Gastrocnemius medialis (tissue), 4 donors: ENCODE measurements at regions not wholly inside any gene's neighbourhood (a gene's known extent, or its start where the extent isn't known, plus 50 kb on each side); places are given as distances from the start of the nearest gene placed in this dataset.

Experiments
- ATAC-seq, 2 donors: fragments of 150-250 bp; one replicate each; pipeline ENCODE4 v1.9.1; 2016
- DNase-seq, 2 donors: peaks; one replicate each; pipeline ENCODE4 v3.0.0-alpha.2; 2019
- H3K27ac ChIP-seq, 4 donors: fragments of 200-600 bp; sonication (generic); 1 replicate in 1 of 4; 2 replicates in 3 of 4; pipeline ENCODE4 v1.5.1; 2016 to 2018; ENCODE audit warnings: mild to moderate bottlenecking in 2 of 4, moderate library complexity in 1 of 4
- H3K27me3 ChIP-seq, 3 donors: fragments of 200-600 bp; sonication (generic) in 2 of 3; 1 replicate in 1 of 3; 2 replicates in 2 of 3; pipeline versions ENCODE4 v1.5.1 to v1.6.0; 2016 to 2019; ENCODE audit warnings: mild to moderate bottlenecking in 1 of 3, moderate library complexity in 1 of 3
- H3K36me3 ChIP-seq, 2 donors: fragments of 200-600 bp; sonication (generic) in 1 of 2; one replicate each; pipeline ENCODE4 v1.5.1; 2017 to 2018
- H3K4me1 ChIP-seq, 2 donors: fragments of 200-600 bp; sonication (generic) in 1 of 2; one replicate each; pipeline ENCODE4 v1.5.1; 2016 to 2017; ENCODE audit warnings: mild to moderate bottlenecking in 2 of 2
- H3K4me3 ChIP-seq, 4 donors: fragments of 200-600 bp; sonication (generic) in 3 of 4; 1 replicate in 1 of 4; 2 replicates in 3 of 4; pipeline ENCODE4 v1.5.1; 2016 to 2019; ENCODE audit warnings: mild to moderate bottlenecking in 2 of 4
- H3K9me3 ChIP-seq, 3 donors: fragments of 200-600 bp; sonication (generic) in 2 of 3; 1 replicate in 1 of 3; 2 replicates in 2 of 3; pipeline ENCODE4 v1.5.1; 2016 to 2019
- POLR2A ChIP-seq, 2 donors: fragments of 450-650 bp; IDR thresholded peaks; one replicate each; pipeline ENCODE4 v1.6.1; 2017; ENCODE audit warnings: antibody characterized with exemption in 2 of 2, mild to moderate bottlenecking in 2 of 2, moderate library complexity in 2 of 2
- in situ Hi-C, 4 donors: fragments of 200-750 bp; cut with MboI; loops; one replicate each; pipeline versions ENCODE4 v1.15.0 to v1.8.0; 2017; ENCODE audit warnings: low sequenced_read_pairs in 4 of 4
- intact Hi-C: fragments of 100-400 bp; cut with DNase I; formaldehyde crosslinking; loops from one replicate; pipeline ENCODE4 v1.15.1; 2023; ENCODE audit warnings: low total_unique reads
- TF ChIP-seq, protein P1 (sequence below), 5 experiments: fragments of 450-650 bp in 3 of 5; fragments of 200-600 bp in 2 of 5; sonication (generic) in 2 of 5; IDR thresholded peaks in 4 of 5; conservative IDR thresholded peaks in 1 of 5; 1 replicate in 4 of 5; 2 replicates in 1 of 5; pipeline ENCODE4 v1.5.1; 2016 to 2019; ENCODE audit warnings: antibody characterized with exemption in 5 of 5, mild to moderate bottlenecking in 3 of 5, moderate library complexity in 3 of 5

DNA sequence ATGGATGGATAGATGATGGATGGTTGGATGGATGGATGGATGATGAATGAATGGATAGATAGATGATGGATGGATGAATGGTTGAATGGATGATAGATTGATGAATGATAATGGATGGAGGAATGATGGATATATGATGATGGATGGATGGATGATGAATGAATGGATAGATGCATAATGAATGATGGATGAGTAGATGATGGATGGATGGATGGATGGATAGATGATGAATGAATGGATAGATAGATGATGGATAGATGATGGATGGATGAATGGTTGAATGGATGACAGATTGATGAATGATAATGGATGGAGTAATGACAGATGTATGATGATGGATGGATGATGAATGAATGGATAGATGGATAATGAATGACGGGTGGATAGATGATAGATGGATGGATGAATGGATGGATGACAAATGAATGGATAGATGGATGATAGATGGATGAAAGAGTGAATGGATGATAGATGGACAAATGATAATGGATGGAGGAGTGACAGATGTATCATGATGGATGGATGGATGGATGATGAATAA is 1466.5 kb downstream of the BRD1 start:
- Histone ChIP-seq H3K27ac (no peak overlapping the region), H3K27me3 (peaks cover 0 to 4% (median 0%) of the 10 kb centered on the region in 3 donors), H3K9me3 (no peaks in the 10 kb centered on the region), H3K4me3 (no peak overlapping the region), H3K36me3 (no peaks in the 10 kb centered on the region), H3K4me1 (no peaks in the 10 kb centered on the region)
- TF ChIP-seq POLR2A (IDR thresholded peaks at IDR 0.05): no peak
- TF ChIP-seq, protein P1, sequence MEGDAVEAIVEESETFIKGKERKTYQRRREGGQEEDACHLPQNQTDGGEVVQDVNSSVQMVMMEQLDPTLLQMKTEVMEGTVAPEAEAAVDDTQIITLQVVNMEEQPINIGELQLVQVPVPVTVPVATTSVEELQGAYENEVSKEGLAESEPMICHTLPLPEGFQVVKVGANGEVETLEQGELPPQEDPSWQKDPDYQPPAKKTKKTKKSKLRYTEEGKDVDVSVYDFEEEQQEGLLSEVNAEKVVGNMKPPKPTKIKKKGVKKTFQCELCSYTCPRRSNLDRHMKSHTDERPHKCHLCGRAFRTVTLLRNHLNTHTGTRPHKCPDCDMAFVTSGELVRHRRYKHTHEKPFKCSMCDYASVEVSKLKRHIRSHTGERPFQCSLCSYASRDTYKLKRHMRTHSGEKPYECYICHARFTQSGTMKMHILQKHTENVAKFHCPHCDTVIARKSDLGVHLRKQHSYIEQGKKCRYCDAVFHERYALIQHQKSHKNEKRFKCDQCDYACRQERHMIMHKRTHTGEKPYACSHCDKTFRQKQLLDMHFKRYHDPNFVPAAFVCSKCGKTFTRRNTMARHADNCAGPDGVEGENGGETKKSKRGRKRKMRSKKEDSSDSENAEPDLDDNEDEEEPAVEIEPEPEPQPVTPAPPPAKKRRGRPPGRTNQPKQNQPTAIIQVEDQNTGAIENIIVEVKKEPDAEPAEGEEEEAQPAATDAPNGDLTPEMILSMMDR (IDR thresholded peaks at IDR 0.05 in 4 of 5, conservative IDR thresholded peaks at IDR 0.05 in 1 of 5): no peak
- no peak for DNase-seq
- ATAC-seq: no peak
- intact Hi-C loops (no loop called here), in situ Hi-C loops (no loop called here)

DNA sequence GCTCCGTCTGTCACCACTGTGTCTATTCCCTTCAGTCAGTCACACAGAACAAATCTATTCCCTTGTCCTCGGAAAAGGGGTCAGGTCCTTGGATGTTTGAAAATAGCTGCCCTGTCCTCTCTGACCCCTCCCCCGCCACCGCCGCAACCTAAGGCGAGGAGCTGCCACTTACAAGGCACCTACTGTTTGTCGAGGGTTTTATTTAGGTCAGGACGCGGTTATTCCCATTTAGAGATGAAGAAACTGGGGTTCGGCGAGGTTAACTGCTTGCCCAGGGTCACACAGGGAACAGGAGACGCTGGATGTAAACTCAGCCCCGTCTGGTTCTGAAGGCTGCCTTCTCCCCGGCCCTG is 1468.1 kb downstream of the BRD1 start:
- Histone ChIP-seq H3K9me3 (no peaks in the 10 kb centered on the region), H3K4me1 (no peaks in the 10 kb centered on the region), H3K27ac (no peak overlapping the region), H3K36me3 (no peaks in the 10 kb centered on the region), H3K4me3 (no peak overlapping the region), H3K27me3 (peaks cover 0 to 4% (median 0%) of the 10 kb centered on the region in 3 donors)
- intact Hi-C loops (no loop called here), in situ Hi-C loops (no loop called here)
- DNase-seq (no peak), ATAC-seq (no peak)
- TF ChIP-seq, protein P1 (IDR thresholded peaks at IDR 0.05 in 4 of 5, conservative IDR thresholded peaks at IDR 0.05 in 1 of 5): no peak
- no peak for TF ChIP-seq POLR2A (IDR thresholded peaks at IDR 0.05)

DNA sequence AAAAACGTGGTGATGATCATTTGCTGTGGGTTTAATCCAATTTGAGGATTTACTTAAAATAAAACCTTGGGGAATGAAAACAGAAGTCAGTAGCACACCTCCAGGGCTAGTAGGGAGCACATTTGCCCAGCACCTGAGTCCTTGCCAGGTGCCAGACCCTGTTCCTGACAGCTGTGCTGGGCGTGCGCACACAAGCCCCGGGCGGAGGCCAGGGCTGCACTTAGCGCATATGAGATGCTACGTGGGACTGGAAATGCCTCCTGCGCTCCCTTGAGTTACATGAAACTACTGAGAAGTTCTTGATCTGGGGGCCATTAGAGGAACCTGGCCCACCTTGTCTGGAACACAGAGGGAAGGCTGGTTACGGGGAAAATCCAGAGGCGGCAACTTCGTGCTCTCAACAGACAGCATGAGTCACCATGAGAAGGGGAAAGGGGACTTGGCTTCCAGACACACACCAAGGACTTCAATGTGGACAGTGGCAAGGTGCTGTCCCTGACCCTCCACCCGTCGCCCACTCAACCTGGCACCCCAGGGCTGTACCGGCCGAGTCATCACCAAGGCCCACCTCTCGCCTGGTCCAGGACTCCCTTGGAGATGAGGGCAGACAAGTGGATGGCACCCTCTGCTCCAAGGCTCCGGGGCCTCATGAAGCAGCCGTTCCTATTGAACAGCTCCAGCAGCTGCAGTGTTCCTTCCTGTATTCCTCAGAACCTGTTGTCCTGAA is 1468.6 kb downstream of the BRD1 start:
- no peaks in the 10 kb centered on the region for H3K36me3 ChIP-seq
- in situ Hi-C loops: no loop called here
- no peak overlapping the region for H3K4me3 ChIP-seq
- H3K4me1 ChIP-seq: no peaks in the 10 kb centered on the region
- peaks cover 0 to 4% (median 0%) of the 10 kb centered on the region in 3 donors for H3K27me3 ChIP-seq
- TF ChIP-seq, protein P1 (IDR thresholded peaks at IDR 0.05 in 4 of 5, conservative IDR thresholded peaks at IDR 0.05 in 1 of 5): no peak
- no peak for TF ChIP-seq POLR2A (IDR thresholded peaks at IDR 0.05)
- no peak overlapping the region for H3K27ac ChIP-seq
- no peak for DNase-seq
- no peaks in the 10 kb centered on the region for H3K9me3 ChIP-seq
- no peak for ATAC-seq
- intact Hi-C loops: no loop called here

DNA sequence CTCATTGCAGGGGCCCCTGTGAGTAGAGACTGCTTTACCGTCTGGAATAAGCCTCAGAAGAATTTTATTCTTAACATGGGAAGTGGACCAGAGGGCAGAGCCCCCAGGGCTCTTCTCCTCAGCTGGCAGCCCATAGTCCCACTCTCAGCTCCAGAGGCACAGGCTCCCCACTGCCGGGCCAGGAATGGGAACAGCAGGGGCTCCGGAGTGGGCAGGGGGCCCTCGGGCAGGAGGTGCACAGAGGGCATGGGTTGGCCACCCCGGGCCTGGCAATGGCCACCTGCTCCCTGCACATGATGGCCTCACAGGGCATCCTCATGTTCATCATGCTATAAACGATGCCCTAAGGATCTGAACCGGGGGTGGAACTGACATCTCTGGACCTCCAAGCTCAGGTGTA is 1469.7 kb downstream of the BRD1 start:
- ATAC-seq (no peak), DNase-seq (no peak)
- in situ Hi-C loops (no loop called here), intact Hi-C loops (no loop called here)
- TF ChIP-seq, protein P1 (IDR thresholded peaks at IDR 0.05 in 4 of 5, conservative IDR thresholded peaks at IDR 0.05 in 1 of 5): no peak
- TF ChIP-seq POLR2A (IDR thresholded peaks at IDR 0.05): no peak
- Histone ChIP-seq H3K4me3 (no peak overlapping the region), H3K27me3 (peaks cover 0 to 4% (median 0%) of the 10 kb centered on the region in 3 donors), H3K36me3 (no peaks in the 10 kb centered on the region), H3K9me3 (no peaks in the 10 kb centered on the region), H3K27ac (no peak overlapping the region), H3K4me1 (no peaks in the 10 kb centered on the region)
